NCI-H82 treated with DMSO at 0.1 percent for 48 hours (cell line): ENCODE measurements at regions not wholly inside any gene's neighbourhood (a gene's known extent, or its start where the extent isn't known, plus 50 kb on each side); places are given as distances from the start of the nearest gene placed in this dataset.
A peak's percentile ranks its signal among the peaks of the same experiment; 100 is the strongest.

Source experiments
- DNase-seq: peaks from one replicate; lab custom pipeline; 2025; ENCODE audit not compliant: unreplicated experiment; lab: John Stamatoyannopoulos, UW

- peak; percentile 47 for DNase-seq
Observed at GRCh38 chr2:222064286-222064685, 234.5 kb downstream of the PAX3 start.

- no peak for DNase-seq
Observed at GRCh38 chr2:222058819-222059445, 239.9 kb downstream of the PAX3 start.

GRCh38 chr2:222057347-222058073, 241.3 kb downstream of the PAX3 start:
- no peak for DNase-seq

- no peak for DNase-seq
Observed at GRCh38 chr2:222055328-222055727, 243.5 kb downstream of the PAX3 start.

- DNase-seq = no peak
Observed at GRCh38 chr2:222054813-222055212, 244.0 kb downstream of the PAX3 start.

GRCh38 chr2:222052934-222053367, 245.8 kb downstream of the PAX3 start:
- DNase-seq = no peak

- no peak for DNase-seq
Observed at GRCh38 chr2:222050981-222051380, 247.8 kb downstream of the PAX3 start.

- DNase-seq = no peak
Observed at GRCh38 chr2:222049946-222050345, 248.9 kb downstream of the PAX3 start.

- DNase-seq = no peak
Observed at GRCh38 chr2:222043897-222044296, 254.9 kb downstream of the PAX3 start.

GRCh38 chr2:222042666-222043065, 256.1 kb downstream of the PAX3 start:
- DNase-seq = no peak

GRCh38 chr2:222040333-222040732, 258.5 kb downstream of the PAX3 start:
- DNase-seq = no peak

- no peak for DNase-seq
Observed at GRCh38 chr2:222039821-222040220, 259.0 kb downstream of the PAX3 start.

GRCh38 chr2:222038067-222038802, 260.6 kb downstream of the PAX3 start:
- DNase-seq = no peak

GRCh38 chr2:222037211-222037610, 261.6 kb downstream of the PAX3 start:
- no peak for DNase-seq

- DNase-seq = no peak
Observed at GRCh38 chr2:222034058-222034457, 264.7 kb downstream of the PAX3 start.

- DNase-seq = no peak
Observed at GRCh38 chr2:222033541-222033940, 265.3 kb downstream of the PAX3 start.

GRCh38 chr2:222025881-222026271, 272.9 kb downstream of the PAX3 start:
- DNase-seq = no peak

- DNase-seq = peak; percentile 33
Observed at GRCh38 chr2:222024932-222025880, 273.6 kb downstream of the PAX3 start.

GRCh38 chr2:222017252-222017850, 281.4 kb downstream of the PAX3 start:
- no peak for DNase-seq

GRCh38 chr2:222013889-222014288, 284.9 kb downstream of the PAX3 start:
- no peak for DNase-seq

- no peak for DNase-seq
Observed at GRCh38 chr2:222000326-222000725, 298.5 kb downstream of the PAX3 start.
